H1 (cell line): ENCODE measurements at regions not wholly inside any gene's neighbourhood (a gene's known extent, or its start where the extent isn't known, plus 50 kb on each side); places are given as distances from the start of the nearest gene placed in this dataset.

Experiments used
- ASH2L ChIP-seq: fragments of 200-600, 300-600 bp; sonication (generic); IDR thresholded peaks from one replicate; pipeline ENCODE4 v1.7.1; 2017; ENCODE audit warnings: low read length
- CTCF ChIP-seq, 3 experiments: IDR thresholded peaks; 1 replicate in 2 of 3; 2 replicates in 1 of 3; pipeline versions ENCODE4 v1.5.1 to v1.6.1; 2011; ENCODE audit warnings: low read length in 3 of 3, mild to moderate bottlenecking in 3 of 3, inconsistent platforms in 2 of 3, low read depth in 1 of 3, moderate library complexity in 1 of 3; ENCODE audit not compliant: insufficient read depth in 1 of 3; ENCODE audit errors: control extremely low read depth in 1 of 3
- GABPA ChIP-seq: IDR thresholded peaks from 2 replicates; pipeline ENCODE4 v1.6.1; 2011; ENCODE audit warnings: mild to moderate bottlenecking, low read length, moderate library complexity, borderline replicate concordance; ENCODE audit not compliant: insufficient read depth
- POLR2A ChIP-seq, 2 experiments: IDR thresholded peaks; 1 replicate in 1 of 2; 2 replicates in 1 of 2; pipeline ENCODE4 v1.6.1; 2011; ENCODE audit warnings: low read depth in 2 of 2, low read length in 2 of 2, mild to moderate bottlenecking in 2 of 2; ENCODE audit errors: control extremely low read depth in 1 of 2
- TEAD4 ChIP-seq: IDR thresholded peaks from 2 replicates; pipeline ENCODE4 v1.6.1; 2012; ENCODE audit warnings: low read depth, low read length, inconsistent platforms, mixed read lengths

- TF ChIP-seq POLR2A (IDR thresholded peaks at IDR 0.05; ENCODE audit: control extremely low read depth in 1 of 2, low read depth in 2 of 2, low read length in 2 of 2): no peak
- TF ChIP-seq ASH2L: no peak
- TF ChIP-seq CTCF (IDR thresholded peaks at IDR 0.05; ENCODE audit: control extremely low read depth in 1 of 3, insufficient read depth in 1 of 3, low read depth in 1 of 3, low read length in 3 of 3): no peak
- no peak for TF ChIP-seq TEAD4
- no peak for TF ChIP-seq GABPA
Observed at GRCh38 chr9:25427290-25427689, 251.0 kb downstream of the TUSC1 start.
